Fibroblast of the aortic adventitia (primary cell): ENCODE measurements at regions not wholly inside any gene's neighbourhood (a gene's known extent, or its start where the extent isn't known, plus 50 kb on each side); places are given as distances from the start of the nearest gene placed in this dataset.

ENCODE experiments used
- DNase-seq: peaks from one replicate; pipeline ENCODE4 v3.0.0-alpha.2; 2010; ENCODE audit warnings: low read depth
- H3K4me3 ChIP-seq: 2 replicates; pipeline ENCODE4 v1.5.1; 2011; ENCODE audit warnings: low read depth, mild to moderate bottlenecking, control low read depth, low read length, moderate library complexity
- CTCF ChIP-seq: IDR thresholded peaks from 2 replicates; pipeline ENCODE4 v1.5.1; 2011; ENCODE audit warnings: mild to moderate bottlenecking, low read length, control low read depth, inconsistent platforms; ENCODE audit not compliant: insufficient read depth

GRCh38 chr6:166007349-166008263 is 160.0 kb downstream of the TBXT start:
- TF ChIP-seq CTCF = no peak
- no peak overlapping the region for H3K4me3 ChIP-seq
- DNase-seq = peak; percentile 81

- TF ChIP-seq CTCF = no peak
- no peak for DNase-seq
- peak overlapping the region; percentile 14 for H3K4me3 ChIP-seq
Measured at GRCh38 chr6:166006900-166007301, 160.8 kb downstream of the TBXT start.

- peak; percentile 90 for DNase-seq
- TF ChIP-seq CTCF = no peak
- peak overlapping the region; percentile 57 for H3K4me3 ChIP-seq
Measured at GRCh38 chr6:166005944-166006899, 161.4 kb downstream of the TBXT start.

- H3K4me3 ChIP-seq = peak overlapping the region; percentile 39
- peak; percentile 63 for DNase-seq
- TF ChIP-seq CTCF = no peak
Measured at GRCh38 chr6:166005401-166005943, 162.2 kb downstream of the TBXT start.

GRCh38 chr6:166004876-166005275 is 162.8 kb downstream of the TBXT start:
- H3K4me3 ChIP-seq = no peak overlapping the region
- TF ChIP-seq CTCF = no peak
- DNase-seq = no peak

GRCh38 chr6:166004471-166004870 is 163.2 kb downstream of the TBXT start:
- no peak for DNase-seq
- H3K4me3 ChIP-seq = no peak overlapping the region
- TF ChIP-seq CTCF = no peak
